PC-3 (cell line): ENCODE measurements at regions not wholly inside any gene's neighbourhood (a gene's known extent, or its start where the extent isn't known, plus 50 kb on each side); places are given as distances from the start of the nearest gene placed in this dataset.

Source experiments
- CTCF ChIP-seq: fragments of 300-600 bp; sonication (generic); conservative IDR thresholded peaks from 2 replicates; pipeline ENCODE4 v1.5.1; 2017; ENCODE audit warnings: antibody characterized with exemption, low read depth, mild to moderate bottlenecking, low read length
- EZH2 ChIP-seq: fragments of 300-600 bp; sonication (generic); IDR thresholded peaks from one replicate; pipeline ENCODE4 v1.6.1; 2017; ENCODE audit warnings: antibody characterized with exemption, mild to moderate bottlenecking, low read length; ENCODE audit not compliant: unreplicated experiment

DNA sequence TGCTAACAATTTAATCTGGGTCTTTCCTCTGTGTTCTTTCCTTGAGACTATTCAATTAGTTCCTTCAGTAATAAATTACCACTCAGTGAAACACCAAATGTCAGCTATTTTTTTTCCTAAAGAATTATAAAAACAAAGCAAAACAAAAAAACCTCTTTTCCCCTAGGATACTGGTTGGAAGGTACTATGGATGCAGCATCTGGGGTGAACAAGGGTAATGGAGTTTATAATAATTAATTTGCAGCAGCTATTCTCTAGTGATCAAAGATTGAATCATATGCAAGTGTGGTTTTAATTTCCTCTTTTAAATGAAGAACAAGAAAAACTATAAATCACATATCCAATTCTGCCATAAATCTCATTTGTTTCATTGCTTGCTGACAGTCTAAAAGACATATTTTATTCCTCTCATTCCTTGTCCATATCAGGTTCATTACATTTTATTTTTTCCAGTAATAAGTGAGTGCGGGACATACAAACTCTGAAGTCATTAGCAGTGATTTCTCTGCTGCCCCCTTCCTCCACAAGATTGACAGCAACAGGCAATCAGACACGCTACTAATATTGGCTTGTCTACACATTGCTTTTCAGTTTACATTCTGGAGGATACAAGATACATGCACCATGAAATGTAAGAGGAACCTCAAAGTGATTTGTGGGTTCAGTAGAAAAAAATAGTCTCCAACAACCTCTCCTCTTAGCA is 1093.4 kb upstream of the SLIT2 start:
- TF ChIP-seq EZH2 (no peak), CTCF (no peak)
